SK-N-SH (cell line): ENCODE measurements at regions not wholly inside any gene's neighbourhood (a gene's known extent, or its start where the extent isn't known, plus 50 kb on each side); places are given as distances from the start of the nearest gene placed in this dataset.

Source experiments
- CTCF ChIA-PET: fragments of 300-600, 350-600 bp; formaldehyde crosslinking; extraction: SDS; loops from one replicate; lab custom pipeline; 2021; lab: Yijun Ruan, JAX
- POLR2A ChIA-PET: fragments of 350-600 bp; sonication (Branson Sonifier 250); formaldehyde crosslinking; extraction: SDS; loops from one replicate; lab custom pipeline; 2020; ENCODE audit warnings: antibody characterized with exemption, inconsistent platforms; lab: Yijun Ruan, JAX
- DNase-seq: peaks from one replicate; pipeline ENCODE4 v3.0.0; 2012
- H2AFZ ChIP-seq: fragments of 200-600 bp; sonication (generic); 2 replicates; pipeline ENCODE4 v1.8.1; 2016; ENCODE audit warnings: antibody characterized with exemption, mild to moderate bottlenecking, low read depth
- H3F3A ChIP-seq: fragments of 200-600 bp; sonication (generic); replicated peaks from 2 replicates; pipeline ENCODE3; 2016; ENCODE audit warnings: antibody characterized with exemption, mild to moderate bottlenecking; ENCODE audit not compliant: insufficient read depth
- H3K27ac ChIP-seq, 2 experiments: fragments of 200-500 bp in 1 of 2; fragments of 200-600 bp in 1 of 2; sonication (Bioruptor generic) in 1 of 2; sonication (generic), shearing (Covaris generic) in 1 of 2; 2 replicates each; pipeline versions ENCODE4 v1.5.1 to v1.6.1; 2014 to 2016; ENCODE audit warnings: low read depth in 2 of 2, inconsistent platforms in 1 of 2, low read length in 1 of 2, mild to moderate bottlenecking in 1 of 2, mixed read lengths in 1 of 2
- H3K27me3 ChIP-seq: fragments of 200-600 bp; sonication (generic), shearing (Covaris generic); 2 replicates; pipeline ENCODE4 v1.6.1; 2016; ENCODE audit warnings: mixed run types; ENCODE audit not compliant: insufficient read depth
- H3K36me3 ChIP-seq, 2 experiments: fragments of 200-500 bp in 1 of 2; fragments of 200-600 bp in 1 of 2; sonication (Bioruptor generic) in 1 of 2; sonication (generic) in 1 of 2; replicated peaks in 1 of 2; 2 replicates each; pipeline versions ENCODE3 to v1.5.1; 2014 to 2016; ENCODE audit warnings: low read length in 1 of 2, mild to moderate bottlenecking in 1 of 2; ENCODE audit not compliant: insufficient read depth in 2 of 2, control insufficient read depth in 1 of 2
- H3K4me1 ChIP-seq, 2 experiments: fragments of 200-500 bp in 1 of 2; fragments of 200-600 bp in 1 of 2; sonication (Bioruptor generic) in 1 of 2; sonication (generic), shearing (Covaris generic) in 1 of 2; 2 replicates each; pipeline versions ENCODE4 v1.5.1 to v1.6.1; 2014 to 2016; ENCODE audit warnings: low read depth in 1 of 2, low read length in 1 of 2, mixed run types in 1 of 2; ENCODE audit not compliant: insufficient read depth in 2 of 2, control insufficient read depth in 1 of 2
- H3K4me2 ChIP-seq: fragments of 200-600 bp; sonication (generic), shearing (Covaris generic); 2 replicates; pipeline ENCODE4 v1.6.1; 2017; ENCODE audit warnings: mixed run types
- H3K4me3 ChIP-seq, 2 experiments: fragments of 200-500 bp in 1 of 2; fragments of 200-600 bp in 1 of 2; sonication (Bioruptor generic) in 1 of 2; sonication (generic), shearing (Covaris generic) in 1 of 2; 2 replicates each; pipeline versions ENCODE4 v1.5.1 to v1.8.1; 2014 to 2016; ENCODE audit warnings: low read depth in 2 of 2, inconsistent platforms in 1 of 2, low read length in 1 of 2, mild to moderate bottlenecking in 1 of 2, mixed read lengths in 1 of 2, moderate library complexity in 1 of 2
- H3K79me2 ChIP-seq: fragments of 200-600 bp; sonication (generic); 2 replicates; pipeline ENCODE4 v1.8.1; 2017; ENCODE audit warnings: mild to moderate bottlenecking; ENCODE audit not compliant: insufficient read depth
- H3K9ac ChIP-seq: fragments of 200-600 bp; sonication (generic); 2 replicates; pipeline ENCODE4 v1.6.1; 2017; ENCODE audit warnings: mixed run types
- H3K9me2 ChIP-seq: fragments of 200-600 bp; sonication (generic); 2 replicates; pipeline ENCODE4 v1.6.1; 2017; ENCODE audit warnings: mixed run types
- H3K9me3 ChIP-seq: fragments of 200-600 bp; sonication (generic); 2 replicates; pipeline ENCODE4 v1.6.1; 2017; ENCODE audit warnings: mixed run types, mild to moderate bottlenecking, moderate library complexity
- H4K20me1 ChIP-seq: fragments of 200-600 bp; sonication (generic); 2 replicates; pipeline ENCODE4 v1.6.1; 2017; ENCODE audit warnings: mild to moderate bottlenecking, mixed run types; ENCODE audit not compliant: insufficient read depth
- ELF1 ChIP-seq: IDR thresholded peaks from 2 replicates; pipeline ENCODE4 v1.4.0; 2012
- MEF2A ChIP-seq: IDR thresholded peaks from 2 replicates; pipeline ENCODE4 v1.4.0; 2012; ENCODE audit warnings: low read depth, borderline replicate concordance
- MXI1 ChIP-seq: IDR thresholded peaks from 2 replicates; pipeline ENCODE4 v1.6.1; 2012; ENCODE audit warnings: mild to moderate bottlenecking, low read depth, low read length, improper control_type of control experiment
- NRF1 ChIP-seq: IDR thresholded peaks from 2 replicates; pipeline ENCODE4 v1.6.1; 2012; ENCODE audit warnings: low read depth, mild to moderate bottlenecking, low read length
- RFX5 ChIP-seq: IDR thresholded peaks from 2 replicates; pipeline ENCODE4 v1.6.1; 2012; ENCODE audit warnings: mild to moderate bottlenecking, improper control_type of control experiment, low read length
- RXRA ChIP-seq: IDR thresholded peaks from 2 replicates; pipeline ENCODE4 v1.4.0; 2012; ENCODE audit warnings: low read depth, mild to moderate bottlenecking, borderline replicate concordance
- SIN3A ChIP-seq: IDR thresholded peaks from 2 replicates; pipeline ENCODE4 v1.6.1; 2012; ENCODE audit warnings: low read depth, mild to moderate bottlenecking, low read length, moderate library complexity, borderline replicate concordance
- SMC3 ChIP-seq: IDR thresholded peaks from 2 replicates; pipeline ENCODE4 v1.6.1; 2012; ENCODE audit warnings: low read depth, low read length, improper control_type of control experiment
- TCF12 ChIP-seq: IDR thresholded peaks from 2 replicates; pipeline ENCODE4 v1.4.0; 2012
- TEAD4 ChIP-seq: IDR thresholded peaks from 2 replicates; pipeline ENCODE4 v1.4.0; 2012; ENCODE audit warnings: mild to moderate bottlenecking, borderline replicate concordance; ENCODE audit not compliant: insufficient read depth
- WGBS: methylation state at CpG from one replicate; pipeline ENCODE4 v1.1.6; 2017; ENCODE audit warnings: low lambda C conversion rate; 5-methylcytosine and 5-hydroxymethylcytosine counted together
- TF ChIP-seq, protein P1 (sequence below): IDR thresholded peaks from 2 replicates; pipeline ENCODE4 v1.4.0; 2012; ENCODE audit warnings: low read depth, borderline replicate concordance
- TF ChIP-seq, protein P2 (sequence below): IDR thresholded peaks from 2 replicates; pipeline ENCODE4 v1.6.1; 2012; ENCODE audit warnings: mild to moderate bottlenecking, low read depth, low read length, moderate library complexity
- TF ChIP-seq, protein P3 (sequence below): IDR thresholded peaks from 2 replicates; pipeline ENCODE4 v1.4.0; 2012; ENCODE audit warnings: low read depth, borderline replicate concordance

- no peaks in the 10 kb centered on the region for H3K36me3 ChIP-seq
- no peaks in the 10 kb centered on the region; the same call in 1 of the 2 replicates for H3K9me3 ChIP-seq
- no peak overlapping the region for H2AFZ ChIP-seq
- H3K9me2 ChIP-seq = no peaks in the 10 kb centered on the region
- no peak overlapping the region for H3K9ac ChIP-seq
- WGBS = 6% methylated on average over 1 of the region's 1 CpG
- no peaks in the 10 kb centered on the region for H3K4me1 ChIP-seq
- ChIA-PET CTCF (no interaction called here), POLR2A (no interaction called here)
- no peak for DNase-seq
- H3K4me3 ChIP-seq = no peak overlapping the region
- H3K27me3 ChIP-seq = no peaks in the 10 kb centered on the region
- TF ChIP-seq NRF1 (no peak), TEAD4 (no peak)
- H3K79me2 ChIP-seq = no peaks in the 10 kb centered on the region
- no peak overlapping the region for H3K4me2 ChIP-seq
- H3K27ac ChIP-seq = no peak overlapping the region
- no peaks in the 10 kb centered on the region for H3F3A ChIP-seq
- H4K20me1 ChIP-seq = no peaks in the 10 kb centered on the region
These were observed 719.7 kb upstream of the TYRP1 start for GRCh38 chr9:11973511-11973910.

GRCh38 chr9:11992866-11993265 lies 700.3 kb upstream of the TYRP1 start:
- Histone ChIP-seq H4K20me1 (no peaks in the 10 kb centered on the region), H3K27ac (no peak overlapping the region), H3K4me3 (no peak overlapping the region), H3K9me3 (no peaks in the 10 kb centered on the region; the same call in 1 of the 2 replicates), H3K27me3 (no peaks in the 10 kb centered on the region), H3K79me2 (no peaks in the 10 kb centered on the region), H3K4me1 (no peaks in the 10 kb centered on the region), H3F3A (no peaks in the 10 kb centered on the region), H3K36me3 (no peaks in the 10 kb centered on the region), H3K4me2 (no peak overlapping the region), H3K9ac (no peak overlapping the region), H2AFZ (no peak overlapping the region), H3K9me2 (no peaks in the 10 kb centered on the region)
- TF ChIP-seq RFX5 (no peak), MEF2A (no peak), MXI1 (no peak), TCF12 (no peak), SIN3A (no peak), ELF1 (no peak), RXRA (no peak), SMC3 (no peak)
- TF ChIP-seq, protein P1, sequence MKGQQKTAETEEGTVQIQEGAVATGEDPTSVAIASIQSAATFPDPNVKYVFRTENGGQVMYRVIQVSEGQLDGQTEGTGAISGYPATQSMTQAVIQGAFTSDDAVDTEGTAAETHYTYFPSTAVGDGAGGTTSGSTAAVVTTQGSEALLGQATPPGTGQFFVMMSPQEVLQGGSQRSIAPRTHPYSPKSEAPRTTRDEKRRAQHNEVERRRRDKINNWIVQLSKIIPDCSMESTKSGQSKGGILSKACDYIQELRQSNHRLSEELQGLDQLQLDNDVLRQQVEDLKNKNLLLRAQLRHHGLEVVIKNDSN = no peak
- TF ChIP-seq, protein P2, sequence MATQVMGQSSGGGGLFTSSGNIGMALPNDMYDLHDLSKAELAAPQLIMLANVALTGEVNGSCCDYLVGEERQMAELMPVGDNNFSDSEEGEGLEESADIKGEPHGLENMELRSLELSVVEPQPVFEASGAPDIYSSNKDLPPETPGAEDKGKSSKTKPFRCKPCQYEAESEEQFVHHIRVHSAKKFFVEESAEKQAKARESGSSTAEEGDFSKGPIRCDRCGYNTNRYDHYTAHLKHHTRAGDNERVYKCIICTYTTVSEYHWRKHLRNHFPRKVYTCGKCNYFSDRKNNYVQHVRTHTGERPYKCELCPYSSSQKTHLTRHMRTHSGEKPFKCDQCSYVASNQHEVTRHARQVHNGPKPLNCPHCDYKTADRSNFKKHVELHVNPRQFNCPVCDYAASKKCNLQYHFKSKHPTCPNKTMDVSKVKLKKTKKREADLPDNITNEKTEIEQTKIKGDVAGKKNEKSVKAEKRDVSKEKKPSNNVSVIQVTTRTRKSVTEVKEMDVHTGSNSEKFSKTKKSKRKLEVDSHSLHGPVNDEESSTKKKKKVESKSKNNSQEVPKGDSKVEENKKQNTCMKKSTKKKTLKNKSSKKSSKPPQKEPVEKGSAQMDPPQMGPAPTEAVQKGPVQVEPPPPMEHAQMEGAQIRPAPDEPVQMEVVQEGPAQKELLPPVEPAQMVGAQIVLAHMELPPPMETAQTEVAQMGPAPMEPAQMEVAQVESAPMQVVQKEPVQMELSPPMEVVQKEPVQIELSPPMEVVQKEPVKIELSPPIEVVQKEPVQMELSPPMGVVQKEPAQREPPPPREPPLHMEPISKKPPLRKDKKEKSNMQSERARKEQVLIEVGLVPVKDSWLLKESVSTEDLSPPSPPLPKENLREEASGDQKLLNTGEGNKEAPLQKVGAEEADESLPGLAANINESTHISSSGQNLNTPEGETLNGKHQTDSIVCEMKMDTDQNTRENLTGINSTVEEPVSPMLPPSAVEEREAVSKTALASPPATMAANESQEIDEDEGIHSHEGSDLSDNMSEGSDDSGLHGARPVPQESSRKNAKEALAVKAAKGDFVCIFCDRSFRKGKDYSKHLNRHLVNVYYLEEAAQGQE = no peak
- TF ChIP-seq, protein P3, sequence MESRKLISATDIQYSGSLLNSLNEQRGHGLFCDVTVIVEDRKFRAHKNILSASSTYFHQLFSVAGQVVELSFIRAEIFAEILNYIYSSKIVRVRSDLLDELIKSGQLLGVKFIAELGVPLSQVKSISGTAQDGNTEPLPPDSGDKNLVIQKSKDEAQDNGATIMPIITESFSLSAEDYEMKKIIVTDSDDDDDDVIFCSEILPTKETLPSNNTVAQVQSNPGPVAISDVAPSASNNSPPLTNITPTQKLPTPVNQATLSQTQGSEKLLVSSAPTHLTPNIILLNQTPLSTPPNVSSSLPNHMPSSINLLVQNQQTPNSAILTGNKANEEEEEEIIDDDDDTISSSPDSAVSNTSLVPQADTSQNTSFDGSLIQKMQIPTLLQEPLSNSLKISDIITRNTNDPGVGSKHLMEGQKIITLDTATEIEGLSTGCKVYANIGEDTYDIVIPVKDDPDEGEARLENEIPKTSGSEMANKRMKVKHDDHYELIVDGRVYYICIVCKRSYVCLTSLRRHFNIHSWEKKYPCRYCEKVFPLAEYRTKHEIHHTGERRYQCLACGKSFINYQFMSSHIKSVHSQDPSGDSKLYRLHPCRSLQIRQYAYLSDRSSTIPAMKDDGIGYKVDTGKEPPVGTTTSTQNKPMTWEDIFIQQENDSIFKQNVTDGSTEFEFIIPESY = no peak
- CTCF ChIA-PET = no interaction called here
- 0% methylated on average over 1 of the region's 1 CpG for WGBS
- no peak for DNase-seq
- POLR2A ChIA-PET = no interaction called here
